Ovary (tissue), 7 donors: ENCODE measurements at regions not wholly inside any gene's neighbourhood (a gene's known extent, or its start where the extent isn't known, plus 50 kb on each side); places are given as distances from the start of the nearest gene placed in this dataset.

Source experiments
- DNase-seq, 5 donors: peaks; one replicate each; pipeline ENCODE4 v3.0.0-alpha.2; 2019 to 2020
- H3K27ac ChIP-seq, 2 donors: fragments of 200-600 bp; one replicate each; pipeline versions ENCODE4 v1.5.1 to v1.8.0; 2019 to 2022
- H3K27me3 ChIP-seq: fragments of 200-600 bp; one replicate; pipeline ENCODE4 v1.8.0; 2022
- H3K36me3 ChIP-seq: fragments of 200-600 bp; sonication (generic); one replicate; pipeline ENCODE4 v1.5.1; 2019
- H3K4me1 ChIP-seq: one replicate; pipeline ENCODE4 v1.8.1; 2013; ENCODE audit warnings: mild to moderate bottlenecking, moderate library complexity; ENCODE audit not compliant: insufficient read depth
- H3K4me3 ChIP-seq: fragments of 200-600 bp; sonication (generic); one replicate; pipeline ENCODE4 v1.5.1; 2017
- H3K9me3 ChIP-seq, 2 donors: fragments of 200-600 bp in 1 of 2; sonication (generic) in 1 of 2; one replicate each; pipeline versions ENCODE4 v1.5.1 to v1.8.1; 2013 to 2019; ENCODE audit warnings: mild to moderate bottlenecking in 1 of 2, moderate library complexity in 1 of 2
- EP300 ChIP-seq: sonication (generic); formaldehyde crosslinking; IDR thresholded peaks from one replicate; pipeline ENCODE4 v1.6.1; 2017; ENCODE audit warnings: antibody characterized with exemption
- POLR2A ChIP-seq: fragments of 450-650 bp; IDR thresholded peaks from one replicate; pipeline ENCODE4 v1.6.1; 2017; ENCODE audit warnings: antibody characterized with exemption, mild to moderate bottlenecking, moderate library complexity
- WGBS, 3 donors: extraction: QIAGEN DNeasy Blood & Tissue Kit in 1 of 3; methylation state at CpG; one replicate each; pipeline versions ENCODE4 v1.1.5 to v1.1.7; 2013 to 2017; 5-methylcytosine and 5-hydroxymethylcytosine counted together
- intact Hi-C, 4 donors: fragments of 100-400 bp; cut with DNase I; formaldehyde crosslinking; loops; one replicate each; pipeline versions ENCODE4 v1.11.0 to v1.15.1; 2022 to 2023
- TF ChIP-seq, protein P1 (sequence below), 3 donors: fragments of 450-650 bp in 2 of 3; fragments of 200-600 bp in 1 of 3; IDR thresholded peaks; one replicate each; pipeline versions ENCODE4 v1.5.1 to v1.8.0; 2016 to 2022; ENCODE audit warnings: antibody characterized with exemption in 3 of 3, mild to moderate bottlenecking in 1 of 3
- donor health status: DM: no; HTN: no; CAD: no; lungs with moderate emphysema.
- donor health status: DM: no; HTN: no; CAD: no.
- donor health status: Bipolar disorder and iron deficiency.
- donor health status: DM: no; HTN: no; CAD: no.
- donor health status: DM: yes; HTN: yes; CAD: no.

DNA sequence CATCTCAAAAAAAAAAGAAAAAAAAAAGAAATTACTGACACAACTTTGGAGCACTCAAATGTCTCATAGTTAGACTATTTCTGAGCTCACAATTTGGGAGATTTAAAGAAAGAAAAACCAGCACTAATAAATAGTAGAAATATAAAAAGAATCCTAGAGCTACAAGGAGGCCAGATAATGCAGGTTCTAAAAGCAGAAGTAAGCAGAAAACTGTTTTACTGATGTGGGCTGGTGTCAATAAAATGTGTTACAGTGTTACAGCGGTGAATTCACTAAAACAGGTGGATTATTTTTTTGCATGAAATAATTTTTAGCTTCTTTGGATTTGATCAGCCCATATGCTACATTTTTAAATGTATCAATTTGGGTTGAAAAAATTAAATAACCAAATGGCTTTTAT, 375.9 kb downstream of the GPM6A start:
- 88 to 96% (median 91%) methylated on average over 1 of the region's 1 CpG for WGBS, 3 donors
- Histone ChIP-seq H3K9me3 (no peaks in the 10 kb centered on the region), H3K36me3 (no peaks in the 10 kb centered on the region), H3K27me3 (no peaks in the 10 kb centered on the region), H3K27ac (no peak overlapping the region), H3K4me1 (no peaks in the 10 kb centered on the region), H3K4me3 (no peak overlapping the region)
- intact Hi-C loops: no loop called here
- no peak for TF ChIP-seq EP300
- no peak for TF ChIP-seq POLR2A
- TF ChIP-seq, protein P1, sequence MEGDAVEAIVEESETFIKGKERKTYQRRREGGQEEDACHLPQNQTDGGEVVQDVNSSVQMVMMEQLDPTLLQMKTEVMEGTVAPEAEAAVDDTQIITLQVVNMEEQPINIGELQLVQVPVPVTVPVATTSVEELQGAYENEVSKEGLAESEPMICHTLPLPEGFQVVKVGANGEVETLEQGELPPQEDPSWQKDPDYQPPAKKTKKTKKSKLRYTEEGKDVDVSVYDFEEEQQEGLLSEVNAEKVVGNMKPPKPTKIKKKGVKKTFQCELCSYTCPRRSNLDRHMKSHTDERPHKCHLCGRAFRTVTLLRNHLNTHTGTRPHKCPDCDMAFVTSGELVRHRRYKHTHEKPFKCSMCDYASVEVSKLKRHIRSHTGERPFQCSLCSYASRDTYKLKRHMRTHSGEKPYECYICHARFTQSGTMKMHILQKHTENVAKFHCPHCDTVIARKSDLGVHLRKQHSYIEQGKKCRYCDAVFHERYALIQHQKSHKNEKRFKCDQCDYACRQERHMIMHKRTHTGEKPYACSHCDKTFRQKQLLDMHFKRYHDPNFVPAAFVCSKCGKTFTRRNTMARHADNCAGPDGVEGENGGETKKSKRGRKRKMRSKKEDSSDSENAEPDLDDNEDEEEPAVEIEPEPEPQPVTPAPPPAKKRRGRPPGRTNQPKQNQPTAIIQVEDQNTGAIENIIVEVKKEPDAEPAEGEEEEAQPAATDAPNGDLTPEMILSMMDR (IDR thresholded peaks at IDR 0.05): no peak
- no peak for DNase-seq

DNA sequence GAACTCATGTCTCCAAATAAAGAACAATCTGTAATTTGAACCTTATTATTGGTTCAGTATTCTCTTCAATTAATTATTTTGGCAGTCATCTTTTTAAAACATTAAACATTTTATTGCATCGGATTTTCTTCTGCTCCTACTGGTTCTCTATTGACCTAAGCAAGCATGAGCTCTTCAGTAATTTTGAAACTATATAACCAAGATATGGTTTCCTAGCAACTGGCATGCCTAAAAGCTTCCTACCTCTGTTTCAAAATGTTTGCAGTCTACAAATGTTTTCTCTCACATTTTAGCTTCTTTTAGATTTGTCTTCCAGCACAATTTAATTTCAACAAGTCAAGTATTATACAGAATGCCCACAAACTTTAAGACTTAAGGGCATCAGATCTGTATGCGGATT, 371.3 kb downstream of the GPM6A start:
- H3K4me3 ChIP-seq: no peak overlapping the region
- TF ChIP-seq, protein P1 (IDR thresholded peaks at IDR 0.05): no peak
- no peak for TF ChIP-seq EP300
- TF ChIP-seq POLR2A: no peak
- no peak overlapping the region for H3K27ac ChIP-seq
- DNase-seq: no peak
- H3K36me3 ChIP-seq: no peaks in the 10 kb centered on the region
- H3K27me3 ChIP-seq: no peaks in the 10 kb centered on the region
- H3K9me3 ChIP-seq: no peaks in the 10 kb centered on the region
- intact Hi-C loops: no loop called here
- H3K4me1 ChIP-seq: no peaks in the 10 kb centered on the region
- WGBS, 3 donors: 52 to 63% (median 60%) methylated on average over 2 of the region's 2 CpGs

DNA sequence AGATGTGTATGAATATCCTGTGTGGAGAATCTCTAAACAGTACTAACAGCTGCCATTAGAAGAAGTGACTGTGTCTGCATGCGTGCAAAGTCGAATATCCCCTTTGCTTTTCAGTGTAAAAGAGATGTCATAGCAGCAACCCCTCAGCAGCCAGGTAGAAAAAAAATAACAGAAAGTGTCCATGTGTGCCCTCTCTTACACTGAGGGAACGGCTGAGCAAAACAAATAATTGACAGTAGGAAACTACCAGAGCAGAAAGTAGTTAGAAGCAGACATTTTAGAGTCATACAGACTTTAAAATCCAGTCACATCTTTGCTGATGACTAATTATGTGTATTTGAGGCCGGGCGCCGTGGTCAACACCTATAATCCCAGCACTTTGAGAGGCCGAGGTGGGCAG, 370.8 kb downstream of the GPM6A start:
- intact Hi-C loops: no loop called here
- Histone ChIP-seq H3K27me3 (no peaks in the 10 kb centered on the region), H3K27ac (no peak overlapping the region), H3K9me3 (no peaks in the 10 kb centered on the region), H3K36me3 (no peaks in the 10 kb centered on the region), H3K4me1 (no peaks in the 10 kb centered on the region), H3K4me3 (no peak overlapping the region)
- 84 to 88% (median 88%) methylated on average over 7 of the region's 7 CpGs for WGBS, 3 donors
- no peak for DNase-seq
- no peak for TF ChIP-seq POLR2A
- TF ChIP-seq, protein P1 (IDR thresholded peaks at IDR 0.05): no peak
- TF ChIP-seq EP300: no peak

DNA sequence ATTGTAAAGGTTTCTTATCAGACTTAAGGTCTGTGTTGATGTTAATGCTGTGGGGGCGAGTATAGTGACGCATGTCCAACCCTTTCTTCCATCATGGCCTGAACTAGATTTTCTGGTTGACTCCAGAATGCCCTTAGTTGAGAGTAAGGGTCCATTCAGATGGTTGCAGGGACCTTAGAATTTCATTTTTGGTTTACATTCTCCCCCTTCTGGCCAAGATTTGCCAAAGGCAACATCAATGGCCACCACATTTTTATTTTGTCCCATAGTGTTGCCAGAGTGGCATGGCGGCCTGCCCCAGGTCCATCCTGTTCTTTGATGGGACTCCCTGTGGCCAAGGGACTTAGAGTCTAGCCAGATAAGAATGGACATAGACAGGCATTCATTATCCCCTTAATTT, 368.5 kb downstream of the GPM6A start:
- TF ChIP-seq POLR2A: no peak
- TF ChIP-seq, protein P1 (IDR thresholded peaks at IDR 0.05): no peak
- no peak for TF ChIP-seq EP300
- 58 to 62% (median 59%) methylated on average over 3 of the region's 3 CpGs for WGBS, 3 donors
- Histone ChIP-seq H3K36me3 (no peaks in the 10 kb centered on the region), H3K9me3 (no peaks in the 10 kb centered on the region), H3K27ac (no peak overlapping the region), H3K27me3 (no peaks in the 10 kb centered on the region), H3K4me3 (no peak overlapping the region), H3K4me1 (no peaks in the 10 kb centered on the region)
- intact Hi-C loops: no loop called here
- DNase-seq: no peak

DNA sequence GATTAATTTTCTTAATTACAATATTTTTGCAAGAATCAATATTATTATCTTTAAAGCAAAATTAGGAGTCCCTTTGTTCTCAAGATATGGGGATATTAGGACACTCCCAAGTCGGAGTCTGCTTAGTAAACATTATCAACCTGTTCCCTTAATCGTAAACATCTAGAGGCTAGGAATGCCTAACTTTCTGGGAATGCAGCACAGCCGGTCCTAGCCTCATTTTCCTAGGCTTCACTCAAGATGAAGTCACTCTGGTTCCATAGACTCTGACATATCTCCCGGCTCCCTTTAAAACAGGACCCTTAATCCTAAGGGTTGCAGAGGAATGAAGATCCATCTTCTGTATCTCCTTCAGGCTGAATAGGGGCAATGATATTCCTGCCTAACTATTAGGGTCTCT, 367.6 kb downstream of the GPM6A start:
- no peak for DNase-seq
- Histone ChIP-seq H3K4me3 (no peak overlapping the region), H3K27ac (no peak overlapping the region), H3K27me3 (no peaks in the 10 kb centered on the region), H3K9me3 (no peaks in the 10 kb centered on the region), H3K36me3 (no peaks in the 10 kb centered on the region), H3K4me1 (no peaks in the 10 kb centered on the region)
- intact Hi-C loops: no loop called here
- no peak for TF ChIP-seq POLR2A
- no peak for TF ChIP-seq EP300
- WGBS, 3 donors: 63 to 73% (median 66%) methylated on average over 4 of the region's 4 CpGs
